H9 (cell line): ENCODE measurements at regions not wholly inside any gene's neighbourhood (a gene's known extent, or its start where the extent isn't known, plus 50 kb on each side); places are given as distances from the start of the nearest gene placed in this dataset.

ENCODE experiments used
- DNase-seq: peaks from one replicate; pipeline ENCODE4 v3.0.0-alpha.2; 2017
- H2AFZ ChIP-seq: one replicate; pipeline ENCODE4 v1.6.1; 2013; ENCODE audit warnings: mild to moderate bottlenecking, low read length, control low read depth, moderate library complexity
- H2AK5ac ChIP-seq: 2 replicates; pipeline ENCODE4 v1.6.1; 2013; ENCODE audit warnings: low read length, control low read depth, mixed read lengths; ENCODE audit not compliant: insufficient read length
- H2BK120ac ChIP-seq: one replicate; pipeline ENCODE4 v1.6.1; 2013; ENCODE audit warnings: low read depth, mild to moderate bottlenecking, low read length, control low read depth, inconsistent platforms; ENCODE audit not compliant: poor library complexity, severe bottlenecking
- H2BK12ac ChIP-seq: 2 replicates; pipeline ENCODE4 v1.6.1; 2013; ENCODE audit warnings: low read length, control low read depth, mixed read lengths, low read depth; ENCODE audit not compliant: insufficient read length
- H2BK15ac ChIP-seq: 2 replicates; pipeline ENCODE4 v1.6.1; 2013; ENCODE audit warnings: low read depth, low read length, control low read depth
- H2BK20ac ChIP-seq: one replicate; pipeline ENCODE4 v1.6.1; 2013; ENCODE audit warnings: low read depth, mild to moderate bottlenecking, low read length, control low read depth, inconsistent platforms; ENCODE audit not compliant: poor library complexity, severe bottlenecking
- H2BK5ac ChIP-seq: 2 replicates; pipeline ENCODE4 v1.6.1; 2013; ENCODE audit warnings: low read length, control low read depth, mixed read lengths; ENCODE audit not compliant: insufficient read length
- H3K14ac ChIP-seq: 2 replicates; pipeline ENCODE4 v1.6.1; 2013; ENCODE audit warnings: low read length, control low read depth; ENCODE audit not compliant: insufficient read depth
- H3K18ac ChIP-seq: 2 replicates; pipeline ENCODE4 v1.6.1; 2013; ENCODE audit warnings: low read depth, mild to moderate bottlenecking, mixed read lengths, low read length, control low read depth; ENCODE audit not compliant: insufficient read length
- H3K23ac ChIP-seq: 2 replicates; pipeline ENCODE4 v1.6.1; 2013; ENCODE audit warnings: low read length, control low read depth, mixed read lengths, low read depth; ENCODE audit not compliant: insufficient read length
- H3K23me2 ChIP-seq: 2 replicates; pipeline ENCODE4 v1.6.1; 2013; ENCODE audit warnings: low read depth, mild to moderate bottlenecking, mixed read lengths, low read length, control low read depth; ENCODE audit not compliant: insufficient read length, poor library complexity, severe bottlenecking
- H3K27ac ChIP-seq: 2 replicates; pipeline ENCODE4 v1.5.1; 2013; ENCODE audit warnings: low read length, control low read depth, mixed read lengths, low read depth; ENCODE audit not compliant: insufficient read length
- H3K27me3 ChIP-seq: 2 replicates; pipeline ENCODE4 v1.6.1; 2013; ENCODE audit warnings: low read length, control low read depth, inconsistent platforms; ENCODE audit not compliant: insufficient read depth
- H3K4ac ChIP-seq: 2 replicates; pipeline ENCODE4 v1.6.1; 2013; ENCODE audit warnings: low read depth, mild to moderate bottlenecking, control low read depth, inconsistent platforms, low read length, moderate library complexity
- H3K4me1 ChIP-seq: 2 replicates; pipeline ENCODE4 v1.6.1; 2013; ENCODE audit warnings: low read length, control low read depth, inconsistent platforms; ENCODE audit not compliant: insufficient read depth
- H3K4me2 ChIP-seq: 2 replicates; pipeline ENCODE4 v1.6.1; 2013; ENCODE audit warnings: low read length, control low read depth, mixed read lengths; ENCODE audit not compliant: insufficient read length, insufficient read depth
- H3K56ac ChIP-seq: 2 replicates; pipeline ENCODE4 v1.6.1; 2013; ENCODE audit warnings: low read depth, mild to moderate bottlenecking, mixed read lengths, low read length, control low read depth; ENCODE audit not compliant: insufficient read length
- H3K79me1 ChIP-seq: 2 replicates; pipeline ENCODE4 v1.6.1; 2013; ENCODE audit warnings: low read depth, mild to moderate bottlenecking, moderate library complexity, low read length, control low read depth, inconsistent platforms; ENCODE audit not compliant: insufficient read depth, poor library complexity, severe bottlenecking
- H3K79me2 ChIP-seq: 2 replicates; pipeline ENCODE4 v1.6.1; 2013; ENCODE audit warnings: low read length, control low read depth, inconsistent platforms; ENCODE audit not compliant: insufficient read depth
- H3K9ac ChIP-seq: 2 replicates; pipeline ENCODE4 v1.6.1; 2013; ENCODE audit warnings: low read length, control low read depth, mixed read lengths; ENCODE audit not compliant: insufficient read length; ENCODE audit errors: extremely low read depth
- H3K9me3 ChIP-seq: one replicate; pipeline ENCODE4 v1.6.1; 2013; ENCODE audit warnings: low read depth, low read length, inconsistent platforms; ENCODE audit not compliant: control insufficient read depth
- H3T11ph ChIP-seq: one replicate; pipeline ENCODE4 v1.6.1; 2013; ENCODE audit warnings: mild to moderate bottlenecking, low read length, control low read depth, inconsistent platforms
- H4K20me1 ChIP-seq: one replicate; pipeline ENCODE4 v1.6.1; 2013; ENCODE audit not compliant: control insufficient read depth, insufficient read length, insufficient read depth
- H4K5ac ChIP-seq: 2 replicates; pipeline ENCODE4 v1.6.1; 2013; ENCODE audit warnings: low read depth, mild to moderate bottlenecking, mixed read lengths, low read length, control low read depth; ENCODE audit not compliant: insufficient read length
- H4K8ac ChIP-seq: replicated peaks from 2 replicates; pipeline ENCODE4 v1.6.1; 2013; ENCODE audit warnings: low read length, control low read depth, mixed read lengths, low read depth; ENCODE audit not compliant: insufficient read length
- H4K91ac ChIP-seq: 2 replicates; pipeline ENCODE4 v1.6.1; 2013; ENCODE audit warnings: low read depth, mild to moderate bottlenecking, moderate library complexity, mixed read lengths, low read length, control low read depth; ENCODE audit not compliant: insufficient read length
- H3K27ac Mint-ChIP-seq, 3 experiments: 2 replicates in 2 of 3; 3 replicates in 1 of 3; pipeline ENCODE4 v1.8.0; 2020 to 2021; ENCODE audit warnings: mixed read lengths in 3 of 3, mild to moderate bottlenecking in 1 of 3, moderate library complexity in 1 of 3
- H3K27me3 Mint-ChIP-seq: 2 replicates; pipeline ENCODE4 v1.8.0; 2021; ENCODE audit warnings: low read depth, mild to moderate bottlenecking, moderate library complexity, mixed read lengths
- H3K36me3 Mint-ChIP-seq, 3 experiments: 2 replicates in 2 of 3; 3 replicates in 1 of 3; pipeline ENCODE4 v1.8.0; 2020 to 2021; ENCODE audit warnings: low read depth in 3 of 3, mixed read lengths in 3 of 3; ENCODE audit not compliant: insufficient read depth in 1 of 3
- H3K4me1 Mint-ChIP-seq, 2 experiments: 2 replicates each; pipeline ENCODE4 v1.8.0; 2020; ENCODE audit warnings: mixed read lengths in 2 of 2
- H3K4me3 Mint-ChIP-seq, 2 experiments: 2 replicates in 1 of 2; 3 replicates in 1 of 2; pipeline ENCODE4 v1.8.0; 2020 to 2021; ENCODE audit warnings: mild to moderate bottlenecking in 2 of 2, mixed read lengths in 2 of 2, moderate library complexity in 1 of 2
- H3K9me3 Mint-ChIP-seq, 2 experiments: 2 replicates in 1 of 2; 3 replicates in 1 of 2; pipeline ENCODE4 v1.8.0; 2020; ENCODE audit warnings: mild to moderate bottlenecking in 2 of 2, mixed read lengths in 2 of 2, moderate library complexity in 1 of 2
- CTCF ChIP-seq: fragments of 200-600 bp; sonication (generic); conservative IDR thresholded peaks from 3 replicates; pipeline ENCODE4 v1.8.0; 2021; ENCODE audit warnings: antibody characterized with exemption, mild to moderate bottlenecking
- WGBS: extraction: QIAGEN DNeasy Blood & Tissue Kit; methylation state at CpG from one replicate; pipeline ENCODE4 v1.1.7; 2013; ENCODE audit warnings: missing lambda C conversion rate, low lambda C conversion rate, mixed read lengths; ENCODE audit not compliant: insufficient read length; ENCODE audit errors: extremely low coverage; 5-methylcytosine and 5-hydroxymethylcytosine counted together

DNA sequence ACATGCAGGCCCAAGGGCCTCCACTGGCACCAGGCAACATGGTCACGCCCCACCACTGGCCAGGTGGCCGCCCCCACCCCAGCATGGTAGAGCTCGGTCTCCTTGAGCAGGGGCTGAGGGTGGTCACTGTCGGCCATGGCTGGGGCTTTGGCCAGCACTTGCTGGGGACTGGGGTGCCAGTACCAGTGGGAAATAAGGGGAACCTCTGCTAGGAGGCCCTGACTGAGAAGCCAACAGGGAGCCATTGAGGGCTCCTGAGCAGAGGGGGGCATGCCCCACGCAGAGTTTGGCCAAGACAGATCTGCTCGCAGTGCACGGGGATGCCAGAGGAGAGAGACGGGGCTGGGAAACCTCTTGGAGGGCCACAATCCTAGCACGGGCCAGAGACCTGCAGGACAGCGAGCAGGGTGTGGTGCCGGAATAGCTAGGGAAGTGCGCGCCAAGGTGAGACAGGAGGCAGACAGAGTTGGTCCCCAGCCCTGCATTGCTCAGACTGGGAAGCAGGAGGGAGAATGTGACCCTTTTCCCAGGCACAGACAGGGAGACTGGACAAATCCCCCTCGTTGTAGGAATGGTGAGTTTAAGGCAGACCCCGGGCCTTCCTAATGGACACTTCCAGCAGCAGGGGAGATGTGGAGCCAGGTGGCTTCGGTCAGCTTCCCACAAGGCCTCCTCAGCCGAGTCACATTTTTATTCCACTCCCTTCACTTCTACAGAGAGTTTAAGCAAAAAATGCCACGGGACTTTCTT, 179.0 kb upstream of the CST7 start:
- no peak overlapping the region for H2AK5ac ChIP-seq
- H3K9me3 Mint-ChIP-seq, result peaks cover 4 to 5% of the 10 kb centered on the region in 2 experiments; a peak in 3 of 5 replicates
- DNase-seq, result peak; percentile 16
- no peak overlapping the region for H3K56ac ChIP-seq
- no peak overlapping the region for H2BK20ac ChIP-seq
- H3K9me3 ChIP-seq, result no peaks in the 10 kb centered on the region
- H3K14ac ChIP-seq, result peak overlapping the region; percentile 5; the same call in 1 of the 2 replicates
- H3K27ac Mint-ChIP-seq, result no peak overlapping the region
- no peak overlapping the region for H2BK12ac ChIP-seq
- H2BK15ac ChIP-seq, result no peak overlapping the region
- H4K91ac ChIP-seq, result no peak overlapping the region
- no peak overlapping the region for H3K27ac ChIP-seq
- H3K23ac ChIP-seq, result no peak overlapping the region
- H3K18ac ChIP-seq, result no peak overlapping the region
- H3K4me2 ChIP-seq, result no peak overlapping the region
- no peaks in the 10 kb centered on the region for H3K4me1 ChIP-seq
- H3K79me2 ChIP-seq, result no peaks in the 10 kb centered on the region
- no peak overlapping the region for H3K4me3 Mint-ChIP-seq
- H3K9ac ChIP-seq, result no peak overlapping the region
- WGBS, result no CpG with 5 or more reads among the region's 18 CpGs
- no peaks in the 10 kb centered on the region for H3K79me1 ChIP-seq
- H3T11ph ChIP-seq, result no peak overlapping the region
- H3K27me3 Mint-ChIP-seq, result no peaks in the 10 kb centered on the region; the same call in none of the 2 replicates
- no peak overlapping the region for H3K4ac ChIP-seq
- H2BK5ac ChIP-seq, result no peak overlapping the region
- no peak overlapping the region for H4K5ac ChIP-seq
- H2AFZ ChIP-seq, result no peak overlapping the region
- no peak overlapping the region for H2BK120ac ChIP-seq
- no peak overlapping the region for H4K8ac ChIP-seq
- no peaks in the 10 kb centered on the region for H3K27me3 ChIP-seq
- no peak for TF ChIP-seq CTCF
- peaks cover 0 to 5% (median under 1%) of the 10 kb centered on the region in 3 experiments; a peak in 4 of 7 replicates for H3K36me3 Mint-ChIP-seq
- H3K23me2 ChIP-seq, result no peaks in the 10 kb centered on the region
- no peaks in the 10 kb centered on the region for H4K20me1 ChIP-seq
- H3K4me1 Mint-ChIP-seq, result peaks cover 7 to 11% of the 10 kb centered on the region in 2 experiments
